H1 (cell line): ENCODE measurements at regions not wholly inside any gene's neighbourhood (a gene's known extent, or its start where the extent isn't known, plus 50 kb on each side); places are given as distances from the start of the nearest gene placed in this dataset.

Source experiments
- CTCF ChIA-PET: fragments of 300-600 bp; sonication (Branson Sonifier 250); formaldehyde crosslinking; loops from one replicate; lab custom pipeline; 2021; ENCODE audit not compliant: partially characterized antibody; lab: Charles Lee
- POLR2A ChIA-PET: fragments of 300-600 bp; sonication (Branson Sonifier 250); formaldehyde crosslinking; loops from one replicate; lab custom pipeline; 2021; ENCODE audit warnings: inconsistent platforms; ENCODE audit not compliant: partially characterized antibody; lab: Charles Lee
- DNase-seq, 2 experiments: peaks; one replicate each; pipeline versions ENCODE4 v3.0.0 to v3.0.0-alpha.2; 2010 to 2022; ENCODE audit warnings: low spot score in 2 of 2, low read depth in 1 of 2, mixed read lengths in 1 of 2
- FAIRE-seq: peaks from 2 replicates; lab custom pipeline; 2011; peaks lifted over from hg19 to GRCh38; lab: Jason Lieb, UNC
- H2AFZ ChIP-seq: 2 replicates; pipeline ENCODE4 v1.8.1; 2012; ENCODE audit warnings: low read length, inconsistent platforms
- H2AK5ac ChIP-seq: 2 replicates; pipeline ENCODE4 v1.6.1; 2013; ENCODE audit warnings: low read depth, low read length
- H2BK120ac ChIP-seq: replicated peaks from 2 replicates; pipeline ENCODE3; 2013; ENCODE audit warnings: low read depth, low read length, inconsistent platforms
- H2BK12ac ChIP-seq: 2 replicates; pipeline ENCODE4 v1.6.1; 2013; ENCODE audit warnings: low read depth, low read length
- H2BK15ac ChIP-seq: 2 replicates; pipeline ENCODE4 v1.6.1; 2013; ENCODE audit warnings: low read length
- H2BK20ac ChIP-seq: 2 replicates; pipeline ENCODE4 v1.6.1; 2013; ENCODE audit warnings: low read length
- H2BK5ac ChIP-seq: 2 replicates; pipeline ENCODE4 v1.6.1; 2013; ENCODE audit warnings: low read depth, low read length
- H3K14ac ChIP-seq: 2 replicates; pipeline ENCODE4 v1.6.1; 2013; ENCODE audit warnings: inconsistent platforms; ENCODE audit not compliant: insufficient read length
- H3K18ac ChIP-seq: 2 replicates; pipeline ENCODE4 v1.6.1; 2013; ENCODE audit warnings: low read length; ENCODE audit errors: extremely low read depth
- H3K23ac ChIP-seq: 2 replicates; pipeline ENCODE4 v1.6.1; 2013; ENCODE audit warnings: inconsistent platforms; ENCODE audit not compliant: insufficient read length
- H3K23me2 ChIP-seq: 2 replicates; pipeline ENCODE4 v1.6.1; 2013; ENCODE audit warnings: low read depth, low read length
- H3K27ac ChIP-seq: 2 replicates; pipeline ENCODE4 v1.6.1; 2011; ENCODE audit warnings: low read depth, low read length, inconsistent platforms
- H3K27me3 ChIP-seq, 4 experiments: replicated peaks in 1 of 4; 1 replicate in 1 of 4; 2 replicates in 3 of 4; pipeline versions ENCODE4 v1.6.1 to v1.8.1; 2011 to 2013; ENCODE audit warnings: low read length in 3 of 4, mild to moderate bottlenecking in 3 of 4, inconsistent platforms in 2 of 4, mixed read lengths in 2 of 4, moderate library complexity in 1 of 4; ENCODE audit not compliant: control insufficient read depth in 3 of 4, insufficient read depth in 3 of 4; ENCODE audit errors: extremely low read depth in 1 of 4
- H3K36me3 ChIP-seq, 4 experiments: 2 replicates each; pipeline versions ENCODE4 v1.6.1 to v1.8.1; 2011 to 2013; ENCODE audit warnings: mild to moderate bottlenecking in 4 of 4, low read length in 3 of 4, moderate library complexity in 2 of 4, control low read depth in 1 of 4, inconsistent platforms in 1 of 4; ENCODE audit not compliant: insufficient read depth in 4 of 4, control insufficient read depth in 2 of 4
- H3K4ac ChIP-seq: replicated peaks from 2 replicates; pipeline ENCODE3; 2013; ENCODE audit warnings: low read length, low read depth, mixed read lengths, inconsistent platforms; ENCODE audit not compliant: insufficient read length
- H3K4me1 ChIP-seq, 4 experiments: replicated peaks in 1 of 4; 1 replicate in 1 of 4; 2 replicates in 3 of 4; pipeline versions ENCODE4 v1.6.1 to v1.8.1; 2011 to 2013; ENCODE audit warnings: low read length in 3 of 4, inconsistent platforms in 2 of 4, mixed read lengths in 1 of 4; ENCODE audit not compliant: insufficient read depth in 4 of 4, control insufficient read depth in 3 of 4
- H3K4me2 ChIP-seq, 2 experiments: 2 replicates each; pipeline versions ENCODE4 v1.6.1 to v1.8.1; 2011 to 2013; ENCODE audit warnings: low read depth in 2 of 2, low read length in 2 of 2, control low read depth in 1 of 2, inconsistent platforms in 1 of 2, mild to moderate bottlenecking in 1 of 2; ENCODE audit not compliant: insufficient read depth in 1 of 2
- H3K4me3 ChIP-seq, 4 experiments: fragments of 200-600, 300-600 bp in 1 of 4; sonication (generic), shearing (Covaris generic), sonication (Bioruptor Twin) in 1 of 4; 2 replicates each; pipeline versions ENCODE4 v1.5.1 to v1.8.1; 2011 to 2016; ENCODE audit warnings: low read length in 4 of 4, low read depth in 3 of 4, control low read depth in 2 of 4, inconsistent platforms in 2 of 4, mild to moderate bottlenecking in 2 of 4, mixed read lengths in 1 of 4, moderate library complexity in 1 of 4; ENCODE audit not compliant: insufficient read depth in 2 of 4; ENCODE audit errors: extremely low read depth in 1 of 4
- H3K56ac ChIP-seq: replicated peaks from 2 replicates; pipeline ENCODE3; 2013; ENCODE audit warnings: low read depth, mild to moderate bottlenecking, mixed read lengths, low read length, inconsistent platforms; ENCODE audit not compliant: insufficient read length
- H3K79me1 ChIP-seq: 2 replicates; pipeline ENCODE4 v1.6.1; 2013; ENCODE audit warnings: low read depth, low read length, control low read depth
- H3K79me2 ChIP-seq, 2 experiments: 2 replicates each; pipeline versions ENCODE4 v1.6.1 to v1.8.1; 2012 to 2013; ENCODE audit warnings: low read length in 2 of 2, mild to moderate bottlenecking in 2 of 2, inconsistent platforms in 1 of 2; ENCODE audit not compliant: insufficient read depth in 2 of 2, control insufficient read depth in 1 of 2
- H3K9ac ChIP-seq, 4 experiments: replicated peaks in 1 of 4; 1 replicate in 1 of 4; 2 replicates in 3 of 4; pipeline versions ENCODE4 v1.6.1 to v1.8.1; 2011 to 2013; ENCODE audit warnings: low read depth in 3 of 4, low read length in 3 of 4, control low read depth in 2 of 4, mild to moderate bottlenecking in 2 of 4, moderate library complexity in 2 of 4, inconsistent platforms in 1 of 4; ENCODE audit errors: extremely low read depth in 1 of 4
- H3K9me3 ChIP-seq, 2 experiments: 2 replicates each; pipeline versions ENCODE4 v1.6.1 to v1.8.1; 2012 to 2013; ENCODE audit warnings: mild to moderate bottlenecking in 2 of 2, moderate library complexity in 2 of 2, control low read depth in 1 of 2, inconsistent platforms in 1 of 2, low read depth in 1 of 2, low read length in 1 of 2, mixed read lengths in 1 of 2; ENCODE audit not compliant: insufficient read depth in 2 of 2
- H4K20me1 ChIP-seq, 2 experiments: replicated peaks in 1 of 2; 2 replicates each; pipeline versions ENCODE3 to v1.8.1; 2011 to 2013; ENCODE audit warnings: inconsistent platforms in 2 of 2, low read length in 2 of 2, mild to moderate bottlenecking in 1 of 2; ENCODE audit not compliant: insufficient read depth in 2 of 2, control insufficient read depth in 1 of 2
- H4K5ac ChIP-seq: 2 replicates; pipeline ENCODE4 v1.6.1; 2013; ENCODE audit warnings: low read length, low read depth, mixed read lengths, inconsistent platforms; ENCODE audit not compliant: insufficient read length
- H4K8ac ChIP-seq: 2 replicates; pipeline ENCODE4 v1.8.0; 2013; ENCODE audit warnings: mild to moderate bottlenecking, moderate library complexity, low read length, inconsistent platforms; ENCODE audit not compliant: insufficient read depth; ENCODE audit errors: extremely low read depth
- H4K91ac ChIP-seq: replicated peaks from 2 replicates; pipeline ENCODE3; 2013; ENCODE audit warnings: low read length, mixed read lengths, inconsistent platforms; ENCODE audit not compliant: insufficient read length
- BACH1 ChIP-seq: IDR thresholded peaks from 2 replicates; pipeline ENCODE4 v1.6.1; 2012; ENCODE audit warnings: low read length, improper control_type of control experiment
- BRCA1 ChIP-seq: IDR thresholded peaks from 2 replicates; pipeline ENCODE4 v1.6.1; 2012; ENCODE audit warnings: low read depth, low read length, improper control_type of control experiment
- SIX5 ChIP-seq: IDR thresholded peaks from 2 replicates; pipeline ENCODE4 v1.6.1; 2011; ENCODE audit warnings: mild to moderate bottlenecking, low read depth, low read length
- WGBS, 2 experiments: shearing (Covaris generic) in 1 of 2; methylation state at CpG; one replicate each; pipeline versions ENCODE4 v1.1.6 to v1.1.7; 2013 to 2015; ENCODE audit warnings: low lambda C conversion rate in 2 of 2, mixed read lengths in 2 of 2, inconsistent platforms in 1 of 2, low coverage in 1 of 2, missing lambda C conversion rate in 1 of 2; ENCODE audit not compliant: insufficient replicate concordance in 2 of 2, insufficient coverage in 1 of 2, insufficient read length in 1 of 2; ENCODE audit errors: extremely low coverage in 1 of 2, missing lambda C conversion rate in 1 of 2; 5-methylcytosine and 5-hydroxymethylcytosine counted together
- TF ChIP-seq, protein P1 (sequence below): IDR thresholded peaks from 2 replicates; pipeline ENCODE4 v1.6.1; 2011; ENCODE audit warnings: low read depth, mild to moderate bottlenecking, low read length; ENCODE audit not compliant: insufficient read depth
- TF ChIP-seq, protein P2 (sequence below): IDR thresholded peaks from 2 replicates; pipeline ENCODE4 v1.6.1; 2012; ENCODE audit warnings: low read length, inconsistent platforms

DNA sequence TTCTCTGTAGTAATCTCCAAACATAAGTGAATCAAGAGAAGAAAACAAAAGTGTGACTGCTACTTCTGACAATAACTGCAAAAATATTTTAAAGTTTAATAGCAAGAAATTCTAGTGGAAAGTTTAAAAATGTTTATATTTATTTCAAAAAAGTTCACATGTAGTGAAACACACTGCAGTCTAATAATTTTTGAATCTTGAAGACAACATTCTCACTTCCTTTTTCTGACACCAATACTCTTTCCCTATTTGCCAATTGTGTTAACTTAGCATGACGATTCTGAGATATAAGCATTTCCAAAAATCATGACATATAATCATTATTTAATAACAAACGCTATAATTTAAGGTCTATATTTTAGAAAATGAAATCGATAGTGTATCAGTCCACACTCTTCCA lies 429.1 kb upstream of the PKDCC start:
- H3K9ac ChIP-seq, result no peak overlapping the region
- H3K9me3 ChIP-seq, result no peaks in the 10 kb centered on the region
- no peaks in the 10 kb centered on the region for H3K36me3 ChIP-seq
- no peaks in the 10 kb centered on the region for H3K4me1 ChIP-seq
- POLR2A ChIA-PET, result no interaction called here
- H3K14ac ChIP-seq, result no peak overlapping the region
- no peaks in the 10 kb centered on the region for H3K23me2 ChIP-seq
- H2BK5ac ChIP-seq, result no peak overlapping the region
- no peak for DNase-seq
- no peak overlapping the region for H2BK15ac ChIP-seq
- no peak overlapping the region for H2BK120ac ChIP-seq
- H4K5ac ChIP-seq, result no peak overlapping the region
- H3K56ac ChIP-seq, result no peak overlapping the region
- no peak overlapping the region for H2AK5ac ChIP-seq
- WGBS, 2 experiments, result 76% methylated on average over 3 of the region's 3 CpGs; no CpG with 5 or more reads in 1 of the 2 experiments
- no peaks in the 10 kb centered on the region for H3K79me1 ChIP-seq
- H3K27ac ChIP-seq, result no peak overlapping the region
- CTCF ChIA-PET, result no interaction called here
- no peak overlapping the region for H2BK20ac ChIP-seq
- H3K79me2 ChIP-seq, result no peaks in the 10 kb centered on the region
- no peak overlapping the region for H2AFZ ChIP-seq
- no peak overlapping the region for H3K18ac ChIP-seq
- H4K20me1 ChIP-seq, result no peaks in the 10 kb centered on the region
- H3K27me3 ChIP-seq, result peaks cover 0 to 1% (median 0%) of the 10 kb centered on the region in 4 experiments; a peak in 1 of 7 replicates
- H3K23ac ChIP-seq, result no peak overlapping the region
- no peak for FAIRE-seq
- no peak overlapping the region for H3K4me3 ChIP-seq
- no peak overlapping the region for H4K91ac ChIP-seq
- H3K4me2 ChIP-seq, result no peak overlapping the region
- H4K8ac ChIP-seq, result no peak overlapping the region
- H3K4ac ChIP-seq, result no peak overlapping the region
- no peak overlapping the region for H2BK12ac ChIP-seq
- TF ChIP-seq, protein P1, sequence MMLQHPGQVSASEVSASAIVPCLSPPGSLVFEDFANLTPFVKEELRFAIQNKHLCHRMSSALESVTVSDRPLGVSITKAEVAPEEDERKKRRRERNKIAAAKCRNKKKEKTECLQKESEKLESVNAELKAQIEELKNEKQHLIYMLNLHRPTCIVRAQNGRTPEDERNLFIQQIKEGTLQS, result no peak
- TF ChIP-seq SIX5, result no peak
- TF ChIP-seq BACH1, result no peak
- no peak for TF ChIP-seq BRCA1
- TF ChIP-seq, protein P2, sequence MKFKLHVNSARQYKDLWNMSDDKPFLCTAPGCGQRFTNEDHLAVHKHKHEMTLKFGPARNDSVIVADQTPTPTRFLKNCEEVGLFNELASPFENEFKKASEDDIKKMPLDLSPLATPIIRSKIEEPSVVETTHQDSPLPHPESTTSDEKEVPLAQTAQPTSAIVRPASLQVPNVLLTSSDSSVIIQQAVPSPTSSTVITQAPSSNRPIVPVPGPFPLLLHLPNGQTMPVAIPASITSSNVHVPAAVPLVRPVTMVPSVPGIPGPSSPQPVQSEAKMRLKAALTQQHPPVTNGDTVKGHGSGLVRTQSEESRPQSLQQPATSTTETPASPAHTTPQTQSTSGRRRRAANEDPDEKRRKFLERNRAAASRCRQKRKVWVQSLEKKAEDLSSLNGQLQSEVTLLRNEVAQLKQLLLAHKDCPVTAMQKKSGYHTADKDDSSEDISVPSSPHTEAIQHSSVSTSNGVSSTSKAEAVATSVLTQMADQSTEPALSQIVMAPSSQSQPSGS, result no peak
